ENCODE measurements at regions not wholly inside any gene's neighbourhood (a gene's known extent, or its start where the extent isn't known, plus 50 kb on each side); places are given as distances from the start of the nearest gene placed in this dataset.
"Not testable (repeated sequence)": the region's sequence is repeated elsewhere in the genome, so short reads cannot be mapped to it uniquely, and the experiment has no call there.

DNA sequence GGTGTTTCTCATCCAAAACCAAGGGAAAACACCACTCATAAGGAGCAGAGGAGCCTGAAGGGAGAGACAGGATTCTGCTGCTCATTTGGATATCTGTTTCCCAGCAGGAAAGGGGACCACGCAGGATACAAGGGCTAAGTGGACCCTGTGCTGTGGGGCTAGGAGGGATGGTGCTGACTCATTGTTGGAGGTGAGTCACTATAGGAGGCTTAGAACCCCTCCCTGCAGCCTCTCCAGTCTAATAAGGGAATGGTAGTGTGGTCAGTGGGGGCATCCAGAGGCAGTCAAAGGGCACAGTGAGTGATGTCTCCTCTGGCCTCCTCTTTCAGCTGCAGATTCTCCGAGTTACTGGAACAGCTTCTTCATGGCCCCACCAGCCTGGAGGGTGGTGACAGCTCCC, 442.3 kb downstream of the TUBA3C start:
- no peak overlapping the region for H3K27ac ChIP-seq (ENCODE audit: low read depth in 1 of 2, low read length in 1 of 2)
- H3K4me3 ChIP-seq (ENCODE audit: low read length in 2 of 2), result no peak overlapping the region
- no peaks in the 10 kb centered on the region for H3K27me3 ChIP-seq (ENCODE audit: control insufficient read depth in 2 of 2, insufficient read depth in 1 of 2, low read length in 1 of 2)
- no peaks in the 10 kb centered on the region for H3K4me1 ChIP-seq (ENCODE audit: control insufficient read depth in 2 of 2, insufficient read depth in 2 of 2, low read length in 2 of 2)
- no peak for DNase-seq (ENCODE audit: low read depth in 6 of 9, low spot score in 9 of 9)
- no peaks in the 10 kb centered on the region for H3K9me3 ChIP-seq (ENCODE audit: control insufficient read depth in 2 of 2, insufficient read depth in 1 of 2, low read length in 1 of 2)
- no peaks in the 10 kb centered on the region for H3K36me3 ChIP-seq (ENCODE audit: control insufficient read depth in 2 of 2, insufficient read depth in 2 of 2, low read length in 1 of 2)
- WGBS, result 73% methylated on average over 2 of the region's 2 CpGs

DNA sequence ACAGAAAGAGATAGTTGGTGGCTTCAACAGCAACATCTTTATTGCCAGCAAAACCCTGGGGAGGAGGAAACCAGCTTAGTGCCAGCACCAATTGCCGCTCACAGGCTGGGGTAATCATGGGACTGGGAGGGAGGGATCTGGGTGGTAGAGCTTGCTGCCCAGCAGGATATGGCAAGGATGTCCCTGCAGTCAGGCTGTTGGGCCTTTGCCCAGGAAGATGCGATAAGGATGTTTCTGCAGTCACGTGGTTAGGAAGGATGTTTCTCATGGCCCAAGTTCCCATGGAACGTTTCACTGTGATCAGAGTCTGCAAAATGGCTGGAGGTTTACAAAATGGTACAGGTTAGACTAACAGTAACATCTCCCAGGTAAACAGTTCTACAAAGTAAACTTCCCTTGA, 443.5 kb downstream of the TUBA3C start:
- DNase-seq (ENCODE audit: low read depth in 6 of 9, low spot score in 9 of 9); H3K27me3 ChIP-seq (ENCODE audit: control insufficient read depth in 2 of 2, insufficient read depth in 1 of 2, low read length in 1 of 2); H3K4me3 ChIP-seq (ENCODE audit: low read length in 2 of 2); H3K9me3 ChIP-seq (ENCODE audit: control insufficient read depth in 2 of 2, insufficient read depth in 1 of 2, low read length in 1 of 2); H3K4me1 ChIP-seq (ENCODE audit: control insufficient read depth in 2 of 2, insufficient read depth in 2 of 2, low read length in 2 of 2); H3K27ac ChIP-seq (ENCODE audit: low read depth in 1 of 2, low read length in 1 of 2); H3K36me3 ChIP-seq (ENCODE audit: control insufficient read depth in 2 of 2, insufficient read depth in 2 of 2, low read length in 1 of 2): not testable (repeated sequence)
- WGBS, result 78% methylated on average over 4 of the region's 4 CpGs

DNA sequence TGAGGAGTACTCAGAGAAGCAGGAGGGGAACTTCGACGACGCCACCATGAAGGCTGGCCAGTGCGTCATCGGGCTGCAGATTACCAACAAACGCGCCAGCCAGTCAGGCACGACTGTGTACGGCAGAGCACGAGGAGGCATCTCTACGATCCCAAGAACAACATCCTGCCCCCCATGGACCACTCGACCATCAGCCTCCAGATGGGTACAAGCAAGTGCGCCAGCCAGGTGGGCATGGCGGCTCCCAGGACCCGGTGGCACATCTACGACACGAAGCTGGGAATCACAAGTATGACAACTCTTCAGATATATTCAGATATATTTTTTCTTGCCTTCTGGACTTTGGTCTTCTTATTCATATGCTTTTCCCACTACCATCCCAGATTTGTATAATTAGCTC, 454.5 kb downstream of the TUBA3C start:
- DNase-seq (ENCODE audit: low read depth in 6 of 9, low spot score in 9 of 9), result not testable (repeated sequence)

DNA sequence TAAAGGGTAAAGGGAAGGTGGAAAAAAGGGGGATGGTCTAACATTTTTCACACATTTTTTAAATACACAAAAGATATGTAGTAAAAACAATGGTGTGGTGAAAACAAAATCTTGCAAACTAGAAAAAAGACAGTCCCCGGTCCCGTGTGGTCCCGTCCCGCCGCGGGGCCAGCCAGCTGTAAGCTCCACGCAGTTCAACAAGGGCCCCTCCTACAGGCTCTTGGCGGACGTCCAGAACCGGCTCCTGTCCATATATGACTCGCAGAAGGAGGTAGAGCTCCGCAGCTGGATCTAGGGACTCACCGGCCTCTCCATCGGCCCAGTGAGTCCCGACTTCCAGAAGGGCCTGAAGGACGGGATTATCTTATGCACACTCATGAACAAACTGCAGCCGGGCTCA, 455.1 kb downstream of the TUBA3C start:
- not testable (repeated sequence) for DNase-seq (ENCODE audit: low read depth in 6 of 9, low spot score in 9 of 9); H3K27me3 ChIP-seq (ENCODE audit: control insufficient read depth in 2 of 2, insufficient read depth in 1 of 2, low read length in 1 of 2); H3K36me3 ChIP-seq (ENCODE audit: control insufficient read depth in 2 of 2, insufficient read depth in 2 of 2, low read length in 1 of 2); H3K4me3 ChIP-seq (ENCODE audit: low read length in 2 of 2); H3K4me1 ChIP-seq (ENCODE audit: control insufficient read depth in 2 of 2, insufficient read depth in 2 of 2, low read length in 2 of 2); H3K9me3 ChIP-seq (ENCODE audit: control insufficient read depth in 2 of 2, insufficient read depth in 1 of 2, low read length in 1 of 2); H3K27ac ChIP-seq (ENCODE audit: low read depth in 1 of 2, low read length in 1 of 2)
- WGBS, result 95% methylated on average over 17 of the region's 17 CpGs

More for the DNA sequence above, 454.5 kb downstream of the TUBA3C start:
- not testable (repeated sequence) for H3K27me3 ChIP-seq (ENCODE audit: control insufficient read depth in 2 of 2, insufficient read depth in 1 of 2, low read length in 1 of 2); H3K27ac ChIP-seq (ENCODE audit: low read depth in 1 of 2, low read length in 1 of 2); H3K4me3 ChIP-seq (ENCODE audit: low read length in 2 of 2); H3K4me1 ChIP-seq (ENCODE audit: control insufficient read depth in 2 of 2, insufficient read depth in 2 of 2, low read length in 2 of 2); H3K9me3 ChIP-seq (ENCODE audit: control insufficient read depth in 2 of 2, insufficient read depth in 1 of 2, low read length in 1 of 2); H3K36me3 ChIP-seq (ENCODE audit: control insufficient read depth in 2 of 2, insufficient read depth in 2 of 2, low read length in 1 of 2)
- 94% methylated on average over 17 of the region's 17 CpGs for WGBS

DNA sequence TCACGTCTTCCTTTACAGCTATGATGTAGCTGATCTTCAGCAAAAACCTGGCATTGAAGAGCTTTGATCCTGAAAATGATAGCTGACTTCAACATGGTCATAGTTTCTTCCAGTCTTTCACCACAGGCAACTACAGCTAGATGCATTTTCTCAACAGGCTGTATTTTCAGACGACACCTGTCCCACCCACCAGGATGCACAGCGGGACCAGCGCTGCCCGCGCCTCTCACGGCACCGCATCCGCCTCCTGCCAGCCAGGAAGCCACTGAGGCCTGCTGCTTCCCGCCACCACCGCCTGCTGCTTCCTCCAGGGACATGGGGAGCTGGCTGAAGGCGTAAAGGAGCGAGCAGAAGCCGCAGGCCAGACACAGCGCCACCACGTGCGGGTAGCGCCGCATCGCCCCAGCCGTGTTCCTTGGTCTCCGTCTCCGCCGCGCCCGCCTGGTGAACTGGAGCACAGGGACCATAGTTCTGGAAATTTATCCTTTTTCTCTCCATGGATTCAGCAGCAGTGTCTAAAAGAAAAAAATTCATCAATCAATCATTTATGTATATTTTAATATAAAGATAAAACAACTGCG, 456.3 kb downstream of the TUBA3C start:
- DNase-seq (ENCODE audit: low read depth in 6 of 9, low spot score in 9 of 9); H3K4me1 ChIP-seq (ENCODE audit: control insufficient read depth in 2 of 2, insufficient read depth in 2 of 2, low read length in 2 of 2); H3K9me3 ChIP-seq (ENCODE audit: control insufficient read depth in 2 of 2, insufficient read depth in 1 of 2, low read length in 1 of 2); H3K27me3 ChIP-seq (ENCODE audit: control insufficient read depth in 2 of 2, insufficient read depth in 1 of 2, low read length in 1 of 2); H3K36me3 ChIP-seq (ENCODE audit: control insufficient read depth in 2 of 2, insufficient read depth in 2 of 2, low read length in 1 of 2); H3K27ac ChIP-seq (ENCODE audit: low read depth in 1 of 2, low read length in 1 of 2); H3K4me3 ChIP-seq (ENCODE audit: low read length in 2 of 2): not testable (repeated sequence)
- 62% methylated on average over 10 of the region's 27 CpGs for WGBS

DNA sequence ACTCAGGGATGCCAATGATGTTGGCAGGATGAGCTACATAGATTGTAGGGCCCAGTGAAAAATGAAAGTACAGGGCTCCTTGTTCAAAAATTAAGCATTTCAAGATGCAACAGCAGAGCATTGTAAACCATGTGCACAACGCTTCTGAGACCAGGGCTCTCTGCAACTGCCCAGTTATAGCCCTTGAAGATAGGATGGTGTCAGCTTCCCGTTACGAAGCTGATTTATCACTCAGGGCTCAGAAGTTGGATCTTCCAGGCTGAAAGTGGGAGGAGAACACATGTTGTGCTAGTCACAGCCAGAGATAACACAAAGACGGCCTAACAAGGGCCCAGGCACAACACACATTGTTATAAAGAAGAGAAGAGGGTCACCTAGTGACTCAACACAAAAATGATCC, 466.7 kb downstream of the TUBA3C start:
- no peak overlapping the region for H3K4me3 ChIP-seq (ENCODE audit: low read length in 2 of 2)
- no peak for DNase-seq (ENCODE audit: low read depth in 6 of 9, low spot score in 9 of 9)
- no peaks in the 10 kb centered on the region for H3K27me3 ChIP-seq (ENCODE audit: control insufficient read depth in 2 of 2, insufficient read depth in 1 of 2, low read length in 1 of 2)
- 86% methylated on average over 4 of the region's 4 CpGs for WGBS
- no peaks in the 10 kb centered on the region for H3K36me3 ChIP-seq (ENCODE audit: control insufficient read depth in 2 of 2, insufficient read depth in 2 of 2, low read length in 1 of 2)
- H3K27ac ChIP-seq (ENCODE audit: low read depth in 1 of 2, low read length in 1 of 2), result no peak overlapping the region
- H3K9me3 ChIP-seq (ENCODE audit: control insufficient read depth in 2 of 2, insufficient read depth in 1 of 2, low read length in 1 of 2), result no peaks in the 10 kb centered on the region
- no peaks in the 10 kb centered on the region for H3K4me1 ChIP-seq (ENCODE audit: control insufficient read depth in 2 of 2, insufficient read depth in 2 of 2, low read length in 2 of 2)

DNA sequence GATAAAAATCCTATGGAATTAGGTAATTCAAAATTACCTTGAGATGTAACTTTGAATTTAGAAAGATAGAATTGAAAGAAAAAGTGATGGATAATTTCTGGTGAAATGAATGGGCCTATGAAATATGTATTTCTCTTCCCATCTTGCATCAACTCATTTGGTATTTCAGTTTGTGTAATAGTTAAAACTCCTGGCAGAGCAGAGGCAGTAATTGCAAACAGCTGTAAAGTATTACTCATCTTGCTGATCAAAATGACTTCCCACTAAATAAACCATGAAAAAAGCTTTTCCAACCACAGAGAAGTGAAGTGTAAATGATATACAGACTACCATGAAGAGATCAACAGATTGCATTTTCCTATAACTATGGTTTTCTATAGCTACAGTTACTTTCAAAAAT, 471.0 kb downstream of the TUBA3C start:
- H3K27me3 ChIP-seq (ENCODE audit: control insufficient read depth in 2 of 2, insufficient read depth in 1 of 2, low read length in 1 of 2); H3K27ac ChIP-seq (ENCODE audit: low read depth in 1 of 2, low read length in 1 of 2); H3K4me1 ChIP-seq (ENCODE audit: control insufficient read depth in 2 of 2, insufficient read depth in 2 of 2, low read length in 2 of 2); H3K36me3 ChIP-seq (ENCODE audit: control insufficient read depth in 2 of 2, insufficient read depth in 2 of 2, low read length in 1 of 2); H3K9me3 ChIP-seq (ENCODE audit: control insufficient read depth in 2 of 2, insufficient read depth in 1 of 2, low read length in 1 of 2); H3K4me3 ChIP-seq (ENCODE audit: low read length in 2 of 2); DNase-seq (ENCODE audit: low read depth in 6 of 9, low spot score in 9 of 9): not testable (repeated sequence)

DNA sequence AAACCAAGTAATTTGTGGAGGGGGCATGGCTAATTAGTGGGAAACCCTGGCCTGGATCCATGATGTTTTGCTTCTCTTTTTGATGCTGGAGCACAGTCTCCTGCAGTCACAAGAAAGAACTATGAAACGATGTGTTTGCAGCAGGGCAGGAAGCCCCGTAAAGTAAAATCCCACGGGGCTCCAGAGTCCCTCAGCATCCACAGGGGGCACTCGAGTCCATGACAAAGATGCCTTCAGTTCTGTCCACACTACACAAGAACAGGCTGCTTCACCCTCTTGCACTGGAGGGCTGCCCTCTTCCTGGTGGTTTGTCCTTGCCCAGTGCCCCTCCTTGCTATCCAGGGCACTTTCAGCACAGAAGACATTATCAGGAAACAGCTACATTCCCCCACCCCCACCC, 475.1 kb downstream of the TUBA3C start:
- not testable (repeated sequence) for H3K36me3 ChIP-seq (ENCODE audit: control insufficient read depth in 2 of 2, insufficient read depth in 2 of 2, low read length in 1 of 2); H3K9me3 ChIP-seq (ENCODE audit: control insufficient read depth in 2 of 2, insufficient read depth in 1 of 2, low read length in 1 of 2); H3K27me3 ChIP-seq (ENCODE audit: control insufficient read depth in 2 of 2, insufficient read depth in 1 of 2, low read length in 1 of 2); H3K4me3 ChIP-seq (ENCODE audit: low read length in 2 of 2); H3K27ac ChIP-seq (ENCODE audit: low read depth in 1 of 2, low read length in 1 of 2); H3K4me1 ChIP-seq (ENCODE audit: control insufficient read depth in 2 of 2, insufficient read depth in 2 of 2, low read length in 2 of 2); DNase-seq (ENCODE audit: low read depth in 6 of 9, low spot score in 9 of 9)
- WGBS, result 63% methylated on average over 4 of the region's 4 CpGs

DNA sequence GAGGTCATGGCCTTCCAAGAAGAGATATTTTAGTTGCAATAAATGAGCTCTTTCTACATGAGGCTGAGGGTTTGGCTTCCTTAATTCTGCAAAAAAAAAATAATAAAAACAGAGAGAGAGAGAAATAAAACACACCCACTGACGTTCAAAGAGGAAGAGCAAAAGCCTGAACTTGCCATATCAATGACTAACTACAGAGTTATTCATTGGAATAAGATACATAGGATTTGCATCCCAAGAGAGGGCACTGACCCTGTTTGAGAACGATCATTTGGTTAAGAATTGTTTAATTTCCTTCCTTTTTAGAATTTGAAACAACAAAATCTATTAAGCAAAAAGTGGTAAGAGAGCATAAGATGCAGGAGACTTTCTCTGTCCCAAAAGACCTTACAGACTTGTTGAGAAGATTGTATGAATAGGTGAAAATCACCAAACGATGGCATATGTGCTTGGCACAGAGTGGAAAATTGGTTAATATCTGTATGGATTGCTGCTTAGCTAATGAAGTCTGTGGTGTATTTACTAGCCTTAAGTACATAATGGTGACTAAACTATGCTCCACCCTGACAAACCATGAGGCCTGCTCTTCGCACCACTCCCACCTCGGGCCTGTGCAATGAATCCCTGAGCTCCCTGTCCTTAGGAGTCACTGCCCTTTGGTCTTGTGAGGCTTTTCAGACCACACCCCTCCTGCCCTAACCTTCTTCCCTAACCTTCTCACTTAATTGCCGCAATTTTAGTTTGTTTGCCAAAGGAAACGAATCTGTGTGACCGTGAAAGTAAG, 479.0 kb downstream of the TUBA3C start:
- not testable (repeated sequence) for H3K4me3 ChIP-seq (ENCODE audit: low read length in 2 of 2); H3K36me3 ChIP-seq (ENCODE audit: control insufficient read depth in 2 of 2, insufficient read depth in 2 of 2, low read length in 1 of 2); H3K27ac ChIP-seq (ENCODE audit: low read depth in 1 of 2, low read length in 1 of 2); DNase-seq (ENCODE audit: low read depth in 6 of 9, low spot score in 9 of 9); H3K27me3 ChIP-seq (ENCODE audit: control insufficient read depth in 2 of 2, insufficient read depth in 1 of 2, low read length in 1 of 2); H3K4me1 ChIP-seq (ENCODE audit: control insufficient read depth in 2 of 2, insufficient read depth in 2 of 2, low read length in 2 of 2)
- WGBS, result 78% methylated on average over 8 of the region's 8 CpGs
- peaks cover 0 to 11% of the 10 kb centered on the region in 2 donors for H3K9me3 ChIP-seq (ENCODE audit: control insufficient read depth in 2 of 2, insufficient read depth in 1 of 2, low read length in 1 of 2)

Measured in thymus (tissue), 11 donors.